Hepatocyte (in vitro differentiated cells): ENCODE measurements at regions not wholly inside any gene's neighbourhood (a gene's known extent, or its start where the extent isn't known, plus 50 kb on each side); places are given as distances from the start of the nearest gene placed in this dataset.

Experiments
- DNase-seq: peaks from one replicate; pipeline ENCODE4 v3.0.0-alpha.2; 2016; ENCODE audit warnings: low spot score
- H2AFZ ChIP-seq: fragments of 200-600 bp; sonication (generic); 2 replicates; pipeline ENCODE4 v1.6.0; 2016; ENCODE audit warnings: antibody characterized with exemption, mild to moderate bottlenecking
- H3K27ac ChIP-seq: fragments of 200-600 bp; sonication (generic); 2 replicates; pipeline ENCODE4 v1.5.1; 2016; ENCODE audit warnings: mild to moderate bottlenecking
- H3K27me3 ChIP-seq: fragments of 200-600 bp; sonication (generic); 2 replicates; pipeline ENCODE4 v1.6.1; 2016
- H3K36me3 ChIP-seq: fragments of 200-600 bp; sonication (generic); replicated peaks from 2 replicates; pipeline ENCODE4 v1.5.1; 2016; ENCODE audit warnings: low read depth; ENCODE audit not compliant: insufficient read depth
- H3K4me1 ChIP-seq: fragments of 200-600 bp; sonication (generic); 2 replicates; pipeline ENCODE4 v1.5.1; 2016; ENCODE audit warnings: mild to moderate bottlenecking, moderate library complexity; ENCODE audit not compliant: insufficient read depth
- H3K4me2 ChIP-seq: fragments of 200-600 bp; sonication (generic); 2 replicates; pipeline ENCODE4 v1.6.0; 2016
- H3K4me3 ChIP-seq: fragments of 200-600 bp; sonication (generic); 2 replicates; pipeline ENCODE4 v1.5.1; 2016; ENCODE audit warnings: mild to moderate bottlenecking
- H3K79me2 ChIP-seq: fragments of 200-600 bp; sonication (generic); 2 replicates; pipeline ENCODE4 v1.6.0; 2017; ENCODE audit warnings: mild to moderate bottlenecking
- H3K9me2 ChIP-seq: fragments of 200-600 bp; sonication (generic); replicated peaks from 2 replicates; pipeline ENCODE4 v1.6.0; 2017; ENCODE audit warnings: mild to moderate bottlenecking; ENCODE audit not compliant: insufficient read depth
- H3K9me3 ChIP-seq: fragments of 200-600 bp; sonication (generic); 2 replicates; pipeline ENCODE4 v1.5.1; 2016; ENCODE audit warnings: low read depth, mild to moderate bottlenecking
- H4K20me1 ChIP-seq: fragments of 200-600 bp; sonication (generic); 2 replicates; pipeline ENCODE4 v1.6.0; 2016; ENCODE audit warnings: mild to moderate bottlenecking; ENCODE audit not compliant: insufficient read depth, poor library complexity, severe bottlenecking
- CTCF ChIP-seq: fragments of 200-600 bp; sonication (generic); IDR thresholded peaks from 2 replicates; pipeline ENCODE4 v1.5.1; 2016; ENCODE audit warnings: antibody characterized with exemption, mild to moderate bottlenecking; ENCODE audit not compliant: poor library complexity
- EZH2 ChIP-seq: fragments of 200-600 bp; sonication (generic); IDR thresholded peaks from 2 replicates; pipeline ENCODE4 v1.6.1; 2016; ENCODE audit warnings: antibody characterized with exemption, mild to moderate bottlenecking, borderline replicate concordance
- EZH2phosphoT487 ChIP-seq: fragments of 200-600 bp; sonication (generic); IDR thresholded peaks from one replicate; pipeline ENCODE4 v1.6.1; 2018; ENCODE audit warnings: antibody characterized with exemption, mild to moderate bottlenecking, low read depth, moderate library complexity; ENCODE audit not compliant: unreplicated experiment, severe bottlenecking
- WGBS: methylation state at CpG from one replicate; pipeline ENCODE4 v1.1.6; 2016; ENCODE audit warnings: low lambda C conversion rate; ENCODE audit errors: missing lambda C conversion rate; 5-methylcytosine and 5-hydroxymethylcytosine counted together

- no peaks in the 10 kb centered on the region for H3K79me2 ChIP-seq
- H3K4me1 ChIP-seq = no peaks in the 10 kb centered on the region
- no peak overlapping the region for H3K4me2 ChIP-seq
- no peaks in the 10 kb centered on the region for H3K9me3 ChIP-seq
- peaks cover 14% of the 10 kb centered on the region for H3K27me3 ChIP-seq
- 82% methylated on average over 21 of the region's 21 CpGs for WGBS
- no peak overlapping the region for H3K27ac ChIP-seq
- TF ChIP-seq EZH2phosphoT487 (no peak), CTCF (no peak), EZH2 (no peak)
- no peaks in the 10 kb centered on the region for H3K9me2 ChIP-seq
- no peak for DNase-seq
- H3K4me3 ChIP-seq = no peak overlapping the region
- no peaks in the 10 kb centered on the region for H3K36me3 ChIP-seq
- H2AFZ ChIP-seq = no peak overlapping the region
- no peaks in the 10 kb centered on the region for H4K20me1 ChIP-seq
These were observed 71.6 kb upstream of the FSTL4 start for GRCh38 chr5:133683646-133684596.

- Histone ChIP-seq H2AFZ (no peak overlapping the region), H3K4me1 (no peaks in the 10 kb centered on the region), H3K9me3 (no peaks in the 10 kb centered on the region), H3K27ac (no peak overlapping the region), H3K79me2 (no peaks in the 10 kb centered on the region), H3K4me2 (no peak overlapping the region), H3K36me3 (no peaks in the 10 kb centered on the region), H3K4me3 (no peak overlapping the region), H4K20me1 (no peaks in the 10 kb centered on the region), H3K27me3 (peaks cover 14% of the 10 kb centered on the region), H3K9me2 (no peaks in the 10 kb centered on the region)
- DNase-seq = no peak
- 98% methylated on average over 4 of the region's 4 CpGs for WGBS
- TF ChIP-seq CTCF = no peak
These were observed 70.1 kb upstream of the FSTL4 start for GRCh38 chr5:133682451-133682850.

- Histone ChIP-seq H3K4me1 (no peaks in the 10 kb centered on the region), H3K27ac (no peak overlapping the region), H3K79me2 (no peaks in the 10 kb centered on the region), H3K4me2 (no peak overlapping the region), H4K20me1 (no peaks in the 10 kb centered on the region), H3K27me3 (peaks cover 14% of the 10 kb centered on the region), H3K4me3 (no peak overlapping the region), H2AFZ (no peak overlapping the region), H3K36me3 (no peaks in the 10 kb centered on the region), H3K9me3 (no peaks in the 10 kb centered on the region), H3K9me2 (no peaks in the 10 kb centered on the region)
- TF ChIP-seq CTCF = no peak
- TF ChIP-seq EZH2 = no peak
- no peak for TF ChIP-seq EZH2phosphoT487
- no peak for DNase-seq
- WGBS = 91% methylated on average over 2 of the region's 2 CpGs
These were observed 69.6 kb upstream of the FSTL4 start for GRCh38 chr5:133681896-133682295.
